SK-MEL-5 (cell line): ENCODE measurements at regions not wholly inside any gene's neighbourhood (a gene's known extent, or its start where the extent isn't known, plus 50 kb on each side); places are given as distances from the start of the nearest gene placed in this dataset.

ENCODE experiments used
- DNase-seq: peaks from one replicate; pipeline ENCODE4 v3.0.0-alpha.2; 2016; ENCODE audit warnings: low read depth, low spot score
- in situ Hi-C: cut with HindIII; loops from 2 replicates; pipeline ENCODE4 v1.10.0; 2016; ENCODE audit warnings: low sequenced_read_pairs, high pct_unique_total_duplicates, low pct_unique_long_range_greater_than_20kb

GRCh38 chr2:8475349-8476031, 206.4 kb upstream of the ID2 start:
- no peak for DNase-seq
- in situ Hi-C loops, result no loop called here

GRCh38 chr2:8477552-8478470, 204.0 kb upstream of the ID2 start:
- in situ Hi-C loops, result no loop called here
- DNase-seq, result peak; percentile 53

- no peak for DNase-seq
- in situ Hi-C loops, result no loop called here
Observed at GRCh38 chr2:8478471-8478793, 203.4 kb upstream of the ID2 start.

GRCh38 chr2:8479298-8479697, 202.6 kb upstream of the ID2 start:
- in situ Hi-C loops, result no loop called here
- DNase-seq, result no peak

- DNase-seq, result peak; percentile 20
- in situ Hi-C loops, result no loop called here
Observed at GRCh38 chr2:8480915-8481314, 200.9 kb upstream of the ID2 start.

GRCh38 chr2:8481463-8482009, 200.3 kb upstream of the ID2 start:
- no peak for DNase-seq

GRCh38 chr2:8482432-8482831, 199.4 kb upstream of the ID2 start:
- DNase-seq, result no peak
- in situ Hi-C loops, result no loop called here

More at GRCh38 chr2:8481463-8482009, 200.3 kb upstream of the ID2 start:
- in situ Hi-C loops, result no loop called here

- DNase-seq, result no peak
- in situ Hi-C loops, result no loop called here
Observed at GRCh38 chr2:8484502-8485283, 197.2 kb upstream of the ID2 start.

- in situ Hi-C loops, result no loop called here
- no peak for DNase-seq
Observed at GRCh38 chr2:8485736-8486135, 196.1 kb upstream of the ID2 start.

- DNase-seq, result no peak
- in situ Hi-C loops, result no loop called here
Observed at GRCh38 chr2:8486141-8486540, 195.7 kb upstream of the ID2 start.

GRCh38 chr2:8487461-8487932, 194.4 kb upstream of the ID2 start:
- in situ Hi-C loops, result no loop called here
- no peak for DNase-seq

- in situ Hi-C loops, result no loop called here
- DNase-seq, result no peak
Observed at GRCh38 chr2:8488001-8488738, 193.7 kb upstream of the ID2 start.

- in situ Hi-C loops, result no loop called here
- DNase-seq, result no peak
Observed at GRCh38 chr2:8489221-8489620, 192.6 kb upstream of the ID2 start.

GRCh38 chr2:8489751-8490150, 192.1 kb upstream of the ID2 start:
- in situ Hi-C loops, result no loop called here
- DNase-seq, result no peak

GRCh38 chr2:8490166-8490721, 191.6 kb upstream of the ID2 start:
- DNase-seq, result no peak
- in situ Hi-C loops, result no loop called here

GRCh38 chr2:8491296-8492027, 190.4 kb upstream of the ID2 start:
- no peak for DNase-seq
- in situ Hi-C loops, result no loop called here
